ENCODE measurements at regions not wholly inside any gene's neighbourhood (a gene's known extent, or its start where the extent isn't known, plus 50 kb on each side); places are given as distances from the start of the nearest gene placed in this dataset.
A peak's percentile ranks its signal among the peaks of the same experiment; 100 is the strongest.

GRCh38 chr2:128415779-128416061, 97.1 kb upstream of the HS6ST1 start (continued):
- no peak for TF ChIP-seq ATF3 (IDR thresholded peaks at IDR 0.05)
- TF ChIP-seq JUND (IDR thresholded peaks at IDR 0.05) = no peak
- TF ChIP-seq FOXA2 (IDR thresholded peaks at IDR 0.05) = no peak

- Histone ChIP-seq H3K4me3 (ENCODE audit: low read depth in 1 of 3, low read length in 3 of 3) (no peak overlapping the region), H3K27me3 (ENCODE audit: control insufficient read depth in 4 of 4, insufficient read depth in 4 of 4, low read length in 3 of 4) (no peaks in the 10 kb centered on the region), H3K9ac (ENCODE audit: low read depth in 1 of 2, low read length in 2 of 2) (no peak overlapping the region), H3K4me1 (ENCODE audit: control insufficient read depth in 4 of 4, insufficient read depth in 4 of 4, low read length in 3 of 4) (no peaks in the 10 kb centered on the region), H3K9me3 (ENCODE audit: control insufficient read depth in 4 of 4, low read length in 3 of 4) (no peaks in the 10 kb centered on the region), H3K27ac (ENCODE audit: low read depth in 1 of 2, low read length in 2 of 2) (no peak overlapping the region), H3K36me3 (ENCODE audit: control insufficient read depth in 4 of 4, insufficient read depth in 3 of 4, low read depth in 1 of 4, low read length in 3 of 4) (no peaks in the 10 kb centered on the region)
- TF ChIP-seq REST (IDR thresholded peaks at IDR 0.05) (no peak), SP1 (IDR thresholded peaks at IDR 0.05) (no peak), ZBTB33 (IDR thresholded peaks at IDR 0.05) (no peak), JUND (IDR thresholded peaks at IDR 0.05) (no peak), NR2F2 (IDR thresholded peaks at IDR 0.05) (no peak), MAX (IDR thresholded peaks at IDR 0.05) (no peak), FOXA1 (IDR thresholded peaks at IDR 0.05) (no peak), HNF4A (conservative IDR thresholded peaks at IDR 0.05) (no peak)
- WGBS = 84% methylated on average over 9 of the region's 9 CpGs
- DNase-seq (ENCODE audit: low spot score) = peak; percentile 19
Observed at GRCh38 chr2:128416109-128416785, 97.6 kb upstream of the HS6ST1 start.

- no peak overlapping the region for H3K4me3 ChIP-seq (ENCODE audit: low read depth in 1 of 3, low read length in 3 of 3)
- whole genome bisulfite sequencing = 84% methylated on average over 3 of the region's 3 CpGs
- TF ChIP-seq JUND (IDR thresholded peaks at IDR 0.05) = no peak
- TF ChIP-seq SP1 (IDR thresholded peaks at IDR 0.05) = no peak
- TF ChIP-seq YY1 (IDR thresholded peaks at IDR 0.05) = no peak
- no peak for TF ChIP-seq EGR1 (IDR thresholded peaks at IDR 0.05; ENCODE audit: low read depth in 2 of 2)
- no peak for TF ChIP-seq FOXA2 (IDR thresholded peaks at IDR 0.05)
- no peak for TF ChIP-seq GABPA (IDR thresholded peaks at IDR 0.05 in 1 of 2, conservative IDR thresholded peaks at IDR 0.05 in 1 of 2)
- no peak for TF ChIP-seq CTCF (IDR thresholded peaks at IDR 0.05; ENCODE audit: low read depth, low read length, missing input control)
- TF ChIP-seq NR2F2 (IDR thresholded peaks at IDR 0.05) = no peak
- TF ChIP-seq HNF4G (IDR thresholded peaks at IDR 0.05) = no peak
- TF ChIP-seq FOXA1 (IDR thresholded peaks at IDR 0.05) = no peak
- no peak for TF ChIP-seq HNF4A (conservative IDR thresholded peaks at IDR 0.05)
- no peak for TF ChIP-seq RXRA (IDR thresholded peaks at IDR 0.05)
- no peak for TF ChIP-seq RAD21 (IDR thresholded peaks at IDR 0.05)
- TF ChIP-seq MAX (IDR thresholded peaks at IDR 0.05) = no peak
- no peak for TF ChIP-seq ATF3 (IDR thresholded peaks at IDR 0.05)
- TF ChIP-seq TAF1 (conservative IDR thresholded peaks at IDR 0.05) = no peak
- TF ChIP-seq REST (IDR thresholded peaks at IDR 0.05) = no peak
Observed at GRCh38 chr2:128416806-128417205, 98.1 kb upstream of the HS6ST1 start.

More at GRCh38 chr2:128416806-128417205, 98.1 kb upstream of the HS6ST1 start:
- Histone ChIP-seq H3K9ac (ENCODE audit: low read depth in 1 of 2, low read length in 2 of 2) (no peak overlapping the region), H3K36me3 (ENCODE audit: control insufficient read depth in 4 of 4, insufficient read depth in 3 of 4, low read depth in 1 of 4, low read length in 3 of 4) (no peaks in the 10 kb centered on the region), H3K27ac (ENCODE audit: low read depth in 1 of 2, low read length in 2 of 2) (no peak overlapping the region), H3K27me3 (ENCODE audit: control insufficient read depth in 4 of 4, insufficient read depth in 4 of 4, low read length in 3 of 4) (no peaks in the 10 kb centered on the region), H3K4me1 (ENCODE audit: control insufficient read depth in 4 of 4, insufficient read depth in 4 of 4, low read length in 3 of 4) (no peaks in the 10 kb centered on the region), H3K9me3 (ENCODE audit: control insufficient read depth in 4 of 4, low read length in 3 of 4) (no peaks in the 10 kb centered on the region)
- peak; percentile 10 for DNase-seq (ENCODE audit: low spot score)

Measured in liver (tissue), 8 donors.